HEK293T (cell line): ENCODE measurements at regions not wholly inside any gene's neighbourhood (a gene's known extent, or its start where the extent isn't known, plus 50 kb on each side); places are given as distances from the start of the nearest gene placed in this dataset.
"Not testable (repeated sequence)": the region's sequence is repeated elsewhere in the genome, so short reads cannot be mapped to it uniquely, and the experiment has no call there.

Experiments used
- CTCF ChIA-PET: fragments of 350-600 bp; formaldehyde crosslinking; extraction: SDS; loops from one replicate; lab custom pipeline; 2021; ENCODE audit warnings: antibody characterized with exemption, inconsistent platforms; lab: Yijun Ruan, JAX
- POLR2A ChIA-PET: fragments of 350-600 bp; formaldehyde crosslinking; extraction: SDS; loops from one replicate; lab custom pipeline; 2020; ENCODE audit warnings: antibody characterized with exemption, inconsistent platforms; lab: Yijun Ruan, JAX
- DNase-seq: peaks from one replicate; pipeline ENCODE4 v3.0.0; 2012; ENCODE audit warnings: mixed read lengths; ENCODE audit errors: extremely low spot score
- ARNT ChIP-seq: fragments of 450-650 bp; IDR thresholded peaks from 2 replicates; pipeline ENCODE4 v1.6.1; 2017; ENCODE audit warnings: mild to moderate bottlenecking
- BHLHE40 ChIP-seq: fragments of 450-650 bp; IDR thresholded peaks from 2 replicates; pipeline ENCODE4 v1.6.1; 2016; ENCODE audit warnings: mild to moderate bottlenecking, moderate library complexity, borderline replicate concordance
- CTBP1 ChIP-seq: fragments of 450-650 bp; IDR thresholded peaks from 2 replicates; pipeline ENCODE4 v1.6.1; 2016; ENCODE audit warnings: borderline replicate concordance
- ELF4 ChIP-seq: fragments of 450-650 bp; IDR thresholded peaks from 2 replicates; pipeline ENCODE4 v1.6.1; 2017; ENCODE audit warnings: antibody characterized with exemption
- FOXA1 ChIP-seq: fragments of 450-650 bp; IDR thresholded peaks from 2 replicates; pipeline ENCODE4 v1.6.1; 2016; ENCODE audit warnings: mild to moderate bottlenecking
- FOXK2 ChIP-seq: fragments of 450-650 bp; IDR thresholded peaks from 2 replicates; pipeline ENCODE4 v1.6.1; 2016; ENCODE audit warnings: mild to moderate bottlenecking
- FOXM1 ChIP-seq: fragments of 450-650 bp; IDR thresholded peaks from 2 replicates; pipeline ENCODE4 v1.6.1; 2017; ENCODE audit warnings: mild to moderate bottlenecking, borderline replicate concordance
- HDGF ChIP-seq: fragments of 450-650 bp; IDR thresholded peaks from 2 replicates; pipeline ENCODE4 v1.6.1; 2017; ENCODE audit warnings: antibody characterized with exemption, borderline replicate concordance
- L3MBTL2 ChIP-seq: fragments of 450-650 bp; conservative IDR thresholded peaks from 2 replicates; pipeline ENCODE4 v1.6.1; 2016; ENCODE audit warnings: mild to moderate bottlenecking
- LEF1 ChIP-seq: fragments of 450-650 bp; IDR thresholded peaks from 2 replicates; pipeline ENCODE4 v1.6.1; 2017; ENCODE audit warnings: mild to moderate bottlenecking, borderline replicate concordance
- NFRKB ChIP-seq: fragments of 450-650 bp; IDR thresholded peaks from 2 replicates; pipeline ENCODE4 v1.6.1; 2016; ENCODE audit warnings: mild to moderate bottlenecking, moderate library complexity
- PKNOX1 ChIP-seq: fragments of 450-650 bp; IDR thresholded peaks from 2 replicates; pipeline ENCODE4 v1.6.1; 2016
- SP1 ChIP-seq: fragments of 450-650 bp; IDR thresholded peaks from 2 replicates; pipeline ENCODE4 v1.6.1; 2017
- SUZ12 ChIP-seq: fragments of 450-650 bp; IDR thresholded peaks from 2 replicates; pipeline ENCODE4 v1.6.1; 2016; ENCODE audit warnings: mild to moderate bottlenecking
- TARDBP ChIP-seq: fragments of 450-650 bp; IDR thresholded peaks from 2 replicates; pipeline ENCODE4 v1.6.1; 2016
- ZNF384 ChIP-seq: fragments of 450-650 bp; IDR thresholded peaks from 2 replicates; pipeline ENCODE4 v1.6.1; 2016

GRCh38 chr7:115632636-115633035 is 397.9 kb downstream of the TFEC start:
- peak; percentile 20; the same call in 1 of the 2 replicates for TF ChIP-seq PKNOX1
- TF ChIP-seq FOXM1: no peak
- ChIA-PET CTCF (no interaction called here), POLR2A (interaction anchor here (1.0 kb wide), 1 partner anchor 155 kb away, joined by 3 read pairs; no protein-coding TSS in a partner anchor)
- no peak for DNase-seq

- POLR2A ChIA-PET: no interaction called here
- DNase-seq: peak; percentile 10
- TF ChIP-seq CTBP1 (no peak), LEF1 (no peak), TARDBP (no peak), NFRKB (no peak), BHLHE40 (no peak), HDGF (no peak)
- CTCF ChIA-PET: no interaction called here
Observed at GRCh38 chr7:115631782-115632181, 398.8 kb downstream of the TFEC start.

GRCh38 chr7:115630049-115630448 is 400.5 kb downstream of the TFEC start:
- CTCF ChIA-PET: no interaction called here
- no peak for TF ChIP-seq SUZ12
- TF ChIP-seq ARNT: no peak
- no peak for TF ChIP-seq SP1
- TF ChIP-seq FOXA1: no peak
- TF ChIP-seq NFRKB: no peak
- TF ChIP-seq FOXM1: no peak
- TF ChIP-seq BHLHE40: no peak
- TF ChIP-seq ZNF384: no peak
- no peak for TF ChIP-seq LEF1
- TF ChIP-seq CTBP1: no peak
- TF ChIP-seq ELF4: no peak
- no peak for TF ChIP-seq L3MBTL2
- TF ChIP-seq FOXK2: no peak
- DNase-seq: no peak
- POLR2A ChIA-PET: no interaction called here

GRCh38 chr7:115618676-115619075 is 411.9 kb downstream of the TFEC start:
- POLR2A ChIA-PET: no interaction called here
- CTCF ChIA-PET: no interaction called here
- DNase-seq: no peak
- no peak for TF ChIP-seq FOXM1
- no peak for TF ChIP-seq SUZ12
- no peak for TF ChIP-seq SP1
- no peak for TF ChIP-seq LEF1
- TF ChIP-seq FOXA1: no peak
- TF ChIP-seq ZNF384: no peak
- no peak for TF ChIP-seq NFRKB
- TF ChIP-seq ARNT: no peak
- no peak for TF ChIP-seq L3MBTL2
- no peak for TF ChIP-seq BHLHE40
- no peak for TF ChIP-seq ELF4
- TF ChIP-seq TARDBP: no peak
- TF ChIP-seq FOXK2: no peak

GRCh38 chr7:115613836-115614235 is 416.7 kb downstream of the TFEC start:
- no peak for TF ChIP-seq LEF1
- TF ChIP-seq NFRKB: no peak
- TF ChIP-seq SUZ12: no peak
- TF ChIP-seq ELF4: no peak
- no peak for TF ChIP-seq FOXA1
- TF ChIP-seq PKNOX1: no peak
- no peak for TF ChIP-seq FOXK2
- no peak for TF ChIP-seq ZNF384
- TF ChIP-seq HDGF: no peak
- no peak for TF ChIP-seq BHLHE40
- no peak for TF ChIP-seq CTBP1
- no peak for TF ChIP-seq L3MBTL2
- DNase-seq: no peak
- POLR2A ChIA-PET: no interaction called here
- CTCF ChIA-PET: no interaction called here

GRCh38 chr7:115603416-115603815 is 427.1 kb downstream of the TFEC start:
- DNase-seq: no peak
- no peak for TF ChIP-seq L3MBTL2
- no peak for TF ChIP-seq ZNF384
- no peak for TF ChIP-seq SP1
- TF ChIP-seq SUZ12: no peak
- TF ChIP-seq FOXM1: no peak
- TF ChIP-seq ELF4: no peak
- ChIA-PET POLR2A (no interaction called here), CTCF (interaction anchor here (0.6 kb wide), 1 partner anchor 41 kb away, joined by 3 read pairs; no protein-coding TSS in a partner anchor)

GRCh38 chr7:115600207-115600606 is 430.4 kb downstream of the TFEC start:
- TF ChIP-seq ARNT (no peak), FOXK2 (no peak), FOXM1 (no peak), BHLHE40 (no peak), LEF1 (no peak), FOXA1 (no peak), TARDBP (no peak), SUZ12 (no peak), NFRKB (no peak)
- DNase-seq: no peak
- POLR2A ChIA-PET: no interaction called here
- CTCF ChIA-PET: no interaction called here

GRCh38 chr7:115599184-115599583 is 431.4 kb downstream of the TFEC start:
- DNase-seq, CTCF ChIA-PET, POLR2A ChIA-PET: not testable (repeated sequence)

- DNase-seq, POLR2A ChIA-PET, CTCF ChIA-PET: not testable (repeated sequence)
Observed at GRCh38 chr7:115597220-115597619, 433.3 kb downstream of the TFEC start.
